GM12891 (cell line): ENCODE measurements at regions not wholly inside any gene's neighbourhood (a gene's known extent, or its start where the extent isn't known, plus 50 kb on each side); places are given as distances from the start of the nearest gene placed in this dataset.

ENCODE experiments used
- POLR2A ChIP-seq: IDR thresholded peaks from 2 replicates; pipeline ENCODE4 v1.6.1; 2011; ENCODE audit warnings: low read depth, low read length, control low read depth
- POLR2AphosphoS5 ChIP-seq: IDR thresholded peaks from 2 replicates; pipeline ENCODE4 v1.6.1; 2011; ENCODE audit warnings: low read depth, low read length, control low read depth

DNA sequence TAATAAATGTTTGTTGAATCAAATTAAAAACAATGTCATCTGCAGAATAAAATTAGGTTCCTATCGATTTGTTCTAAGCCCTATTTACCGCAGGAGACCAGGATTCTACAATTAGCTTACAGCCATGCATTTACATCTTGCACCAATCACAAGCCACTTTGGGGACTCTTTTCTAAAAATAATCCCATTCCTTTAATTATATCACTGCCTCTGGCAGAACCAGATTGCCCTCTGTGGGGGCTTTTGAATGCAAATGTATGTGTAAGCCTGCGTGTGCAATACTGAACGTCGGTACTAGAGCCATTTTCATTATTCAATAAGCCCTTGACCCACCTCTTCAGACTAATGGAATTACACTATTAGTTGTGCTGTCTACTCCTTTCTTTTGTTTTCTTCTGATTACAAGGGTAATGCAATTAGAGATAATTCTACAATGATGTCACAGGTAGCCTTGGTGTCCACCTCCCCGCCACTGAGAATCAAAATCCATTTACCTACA, 391.3 kb upstream of the XYLT1 start:
- TF ChIP-seq POLR2A (no peak), POLR2AphosphoS5 (no peak)
